Superior temporal gyrus (tissue), 1 donor: ENCODE measurements at regions not wholly inside any gene's neighbourhood (a gene's known extent, or its start where the extent isn't known, plus 50 kb on each side); places are given as distances from the start of the nearest gene placed in this dataset.
"Not testable (repeated sequence)": the region's sequence is repeated elsewhere in the genome, so short reads cannot be mapped to it uniquely, and the experiment has no call there.

ENCODE experiments used
- DNase-seq: peaks from one replicate; pipeline ENCODE4 v3.0.0-alpha.2; 2016; ENCODE audit errors: extremely low spot score

- DNase-seq, result no peak
Measured at GRCh38 chr13:67943116-67943515, 713.0 kb upstream of the PCDH9 start.

GRCh38 chr13:67935626-67936025 lies 705.5 kb upstream of the PCDH9 start:
- DNase-seq, result no peak

GRCh38 chr13:67934617-67935330 lies 704.6 kb upstream of the PCDH9 start:
- DNase-seq, result no peak

- DNase-seq, result no peak
Measured at GRCh38 chr13:67932991-67933390, 702.9 kb upstream of the PCDH9 start.

GRCh38 chr13:67917291-67917987 lies 687.3 kb upstream of the PCDH9 start:
- no peak for DNase-seq

GRCh38 chr13:67916650-67917049 lies 686.5 kb upstream of the PCDH9 start:
- DNase-seq, result no peak

- DNase-seq, result no peak
Measured at GRCh38 chr13:67914535-67914934, 684.4 kb upstream of the PCDH9 start.

- DNase-seq, result not testable (repeated sequence)
Measured at GRCh38 chr13:67902960-67903359, 672.8 kb upstream of the PCDH9 start.

- DNase-seq, result no peak
Measured at GRCh38 chr13:67880916-67881315, 650.8 kb upstream of the PCDH9 start.

- no peak for DNase-seq
Measured at GRCh38 chr13:67878376-67878775, 648.2 kb upstream of the PCDH9 start.

- DNase-seq, result no peak
Measured at GRCh38 chr13:67877031-67877430, 646.9 kb upstream of the PCDH9 start.

- DNase-seq, result no peak
Measured at GRCh38 chr13:67867206-67867605, 637.1 kb upstream of the PCDH9 start.

GRCh38 chr13:67860315-67860714 lies 630.2 kb upstream of the PCDH9 start:
- DNase-seq, result no peak

GRCh38 chr13:67859904-67860303 lies 629.8 kb upstream of the PCDH9 start:
- no peak for DNase-seq

GRCh38 chr13:67857581-67858310 lies 627.6 kb upstream of the PCDH9 start:
- no peak for DNase-seq

GRCh38 chr13:67856955-67857354 lies 626.8 kb upstream of the PCDH9 start:
- DNase-seq, result no peak

- no peak for DNase-seq
Measured at GRCh38 chr13:67855741-67856238, 625.7 kb upstream of the PCDH9 start.

GRCh38 chr13:67854990-67855389 lies 624.9 kb upstream of the PCDH9 start:
- DNase-seq, result no peak

GRCh38 chr13:67844574-67844973 lies 614.4 kb upstream of the PCDH9 start:
- no peak for DNase-seq

GRCh38 chr13:67841071-67841470 lies 610.9 kb upstream of the PCDH9 start:
- no peak for DNase-seq

GRCh38 chr13:67833564-67833963 lies 603.4 kb upstream of the PCDH9 start:
- no peak for DNase-seq

GRCh38 chr13:67829641-67830040 lies 599.5 kb upstream of the PCDH9 start:
- no peak for DNase-seq

GRCh38 chr13:67827992-67828391 lies 597.9 kb upstream of the PCDH9 start:
- no peak for DNase-seq
